Activated T-helper 9 cell treated with anti-CD3 and anti-CD28 coated beads, Interleukin-2, amount 50 U/mL, for 16 hours (primary cell): ENCODE measurements at regions not wholly inside any gene's neighbourhood (a gene's known extent, or its start where the extent isn't known, plus 50 kb on each side); places are given as distances from the start of the nearest gene placed in this dataset.
"Not testable (repeated sequence)": the region's sequence is repeated elsewhere in the genome, so short reads cannot be mapped to it uniquely, and the experiment has no call there.

Experiments
- DNase-seq: peaks from one replicate; pipeline ENCODE4 v3.0.0-alpha.2; 2020; ENCODE audit warnings: low read depth

GRCh38 chr11:119586181-119586580, 142.8 kb downstream of the NECTIN1 start:
- no peak for DNase-seq

GRCh38 chr11:119585043-119585781, 143.8 kb downstream of the NECTIN1 start:
- no peak for DNase-seq

GRCh38 chr11:119584193-119585042, 144.6 kb downstream of the NECTIN1 start:
- DNase-seq, result no peak

GRCh38 chr11:119583585-119583984, 145.4 kb downstream of the NECTIN1 start:
- no peak for DNase-seq

- not testable (repeated sequence) for DNase-seq
These were observed 147.6 kb downstream of the NECTIN1 start for GRCh38 chr11:119581396-119581795.

- DNase-seq, result no peak
These were observed 148.2 kb downstream of the NECTIN1 start for GRCh38 chr11:119580751-119581150.

- DNase-seq, result no peak
These were observed 148.9 kb downstream of the NECTIN1 start for GRCh38 chr11:119580081-119580480.

- DNase-seq, result no peak
These were observed 150.3 kb downstream of the NECTIN1 start for GRCh38 chr11:119578521-119579191.

- DNase-seq, result no peak
These were observed 150.9 kb upstream of the THY1 start for GRCh38 chr11:119573858-119574257.

GRCh38 chr11:119572481-119573424, 149.8 kb upstream of the THY1 start:
- DNase-seq, result no peak

GRCh38 chr11:119571311-119571710, 148.3 kb upstream of the THY1 start:
- no peak for DNase-seq

- DNase-seq, result no peak
These were observed 145.0 kb upstream of the THY1 start for GRCh38 chr11:119567688-119568582.

- no peak for DNase-seq
These were observed 143.3 kb upstream of the THY1 start for GRCh38 chr11:119566319-119566718.

GRCh38 chr11:119565693-119566092, 142.7 kb upstream of the THY1 start:
- not testable (repeated sequence) for DNase-seq

- no peak for DNase-seq
These were observed 138.0 kb upstream of the THY1 start for GRCh38 chr11:119560961-119561360.

GRCh38 chr11:119560291-119560690, 137.3 kb upstream of the THY1 start:
- DNase-seq, result no peak

GRCh38 chr11:119552106-119552485, 129.1 kb upstream of the THY1 start:
- DNase-seq, result no peak

- DNase-seq, result no peak
These were observed 128.6 kb upstream of the THY1 start for GRCh38 chr11:119551420-119552105.

GRCh38 chr11:119550053-119550752, 127.2 kb upstream of the THY1 start:
- no peak for DNase-seq
